Islet of Langerhans (tissue), 1 donor: ENCODE measurements at regions not wholly inside any gene's neighbourhood (a gene's known extent, or its start where the extent isn't known, plus 50 kb on each side); places are given as distances from the start of the nearest gene placed in this dataset.
"Not testable (repeated sequence)": the region's sequence is repeated elsewhere in the genome, so short reads cannot be mapped to it uniquely, and the experiment has no call there.

Experiments used
- FAIRE-seq: peaks from one replicate; lab custom pipeline; 2011; peaks lifted over from hg19 to GRCh38; lab: Jason Lieb, UNC

DNA sequence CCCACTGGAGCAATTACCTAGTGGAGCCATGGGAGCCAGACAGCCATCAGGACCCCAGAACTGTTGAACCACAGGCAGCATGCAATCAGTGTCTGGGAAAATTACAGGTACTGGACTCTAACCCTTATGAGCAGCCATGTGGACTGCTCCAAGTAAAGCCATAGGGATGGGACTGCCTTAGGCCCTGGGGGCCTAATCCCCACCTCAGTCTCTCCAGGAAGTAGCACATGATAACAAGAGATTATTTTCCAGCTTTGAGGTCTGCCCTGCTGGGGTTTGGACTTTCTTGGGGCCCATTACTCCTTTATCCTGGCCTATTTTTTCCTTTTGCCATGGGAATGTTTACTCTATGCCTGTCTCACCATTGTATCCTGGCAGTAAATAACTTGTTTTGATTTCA is 226.8 kb downstream of the AEBP2 start:
- no peak for FAIRE-seq

DNA sequence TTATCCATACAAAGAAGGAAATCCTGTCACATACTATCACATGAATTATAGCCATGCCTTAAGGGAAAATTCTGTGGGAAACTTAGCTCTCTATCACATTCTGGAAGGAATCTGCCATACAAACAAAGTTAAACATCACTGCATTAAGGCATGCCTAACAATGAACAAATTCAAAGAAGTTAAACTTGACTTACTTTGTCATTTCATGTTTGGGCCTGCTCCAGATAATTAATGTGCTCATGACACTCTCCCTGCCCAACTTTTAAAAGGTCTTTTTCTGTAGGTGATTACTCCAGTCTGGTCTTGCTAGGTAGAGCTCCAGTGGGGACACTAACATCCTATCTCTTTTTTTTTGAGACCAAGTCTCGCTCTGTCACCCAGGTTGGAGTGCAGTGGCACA is 230.5 kb downstream of the AEBP2 start:
- no peak for FAIRE-seq

DNA sequence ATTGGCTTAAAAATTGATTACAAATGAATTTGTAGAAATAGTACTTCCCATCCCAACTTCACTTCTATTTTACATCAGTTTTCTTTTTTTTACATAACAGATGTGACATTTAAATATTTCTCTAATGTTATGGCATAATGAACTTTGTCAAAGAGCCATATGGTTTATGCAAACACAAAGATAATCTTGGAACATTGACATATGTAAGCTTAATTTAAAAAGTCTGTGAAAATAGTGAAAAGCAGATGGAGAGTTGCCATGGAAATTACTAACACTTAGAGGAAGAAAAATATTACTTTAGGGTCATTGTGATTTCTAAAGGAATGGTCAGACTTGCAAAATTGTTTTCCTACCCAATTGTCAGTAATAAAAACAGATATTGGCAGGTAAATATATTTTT is 232.4 kb downstream of the AEBP2 start:
- FAIRE-seq: no peak

GRCh38 chr12:19674437-19674836 is 235.1 kb downstream of the AEBP2 start:
- FAIRE-seq: no peak

GRCh38 chr12:19675361-19675760 is 236.1 kb downstream of the AEBP2 start:
- no peak for FAIRE-seq

GRCh38 chr12:19678501-19678900 is 239.2 kb downstream of the AEBP2 start:
- FAIRE-seq: not testable (repeated sequence)

DNA sequence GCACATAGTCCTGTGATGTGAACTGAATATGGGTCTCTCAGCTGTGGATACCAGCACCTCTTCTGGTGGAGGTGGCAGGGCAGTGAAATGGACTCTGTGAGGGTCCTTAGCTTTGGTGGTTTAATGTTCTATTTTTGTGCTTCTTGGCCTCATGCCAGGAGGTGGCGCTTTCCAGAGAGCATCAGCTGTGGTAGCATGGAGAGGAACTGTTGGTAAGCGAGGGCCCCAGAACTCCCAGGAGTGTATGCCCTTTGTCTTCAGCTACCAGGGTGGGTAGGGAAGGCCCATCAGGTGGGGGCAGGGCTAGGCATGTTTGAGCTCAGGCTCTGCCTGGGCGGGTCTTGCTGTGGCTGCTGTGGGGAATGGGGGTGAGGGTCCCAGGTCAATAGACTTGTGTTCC is 241.7 kb downstream of the AEBP2 start:
- FAIRE-seq: no peak

GRCh38 chr12:19683178-19683927 is 244.1 kb downstream of the AEBP2 start:
- FAIRE-seq: no peak

DNA sequence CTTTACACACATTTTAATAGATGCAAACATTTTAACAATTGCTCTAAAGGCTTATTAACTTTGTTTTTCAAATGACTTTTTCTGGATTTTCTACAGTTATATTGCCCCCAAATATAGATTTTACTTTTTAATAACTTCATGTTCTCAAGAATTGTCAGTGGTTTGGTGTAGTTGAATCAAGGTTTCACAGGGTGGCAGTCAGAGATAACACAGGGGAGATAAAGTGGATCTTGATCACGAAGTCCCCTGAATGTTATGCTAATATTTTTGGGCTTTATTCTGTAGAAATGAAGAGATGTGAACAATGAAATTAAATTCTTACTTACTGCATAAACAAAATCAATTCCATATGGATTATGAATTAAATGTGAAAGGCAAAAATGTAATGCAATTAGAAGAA is 248.1 kb downstream of the AEBP2 start:
- FAIRE-seq: no peak

DNA sequence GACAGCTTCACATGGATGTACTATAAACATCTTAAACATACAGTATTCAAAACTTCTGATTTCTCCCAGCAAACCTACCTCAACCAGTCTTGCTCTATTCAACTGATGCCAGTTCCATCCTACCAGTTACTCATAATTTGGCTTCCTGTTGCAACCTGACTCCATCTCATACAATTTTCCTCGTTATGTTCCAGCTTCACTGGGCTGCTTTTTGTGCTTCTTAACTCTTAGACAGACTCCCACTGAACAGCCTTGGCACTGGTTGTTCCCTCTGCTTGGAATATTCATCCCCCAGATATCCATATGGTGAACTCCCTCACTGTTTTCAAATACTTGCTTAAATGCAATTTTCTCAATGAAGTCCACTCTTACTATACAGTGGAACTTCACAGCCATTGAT is 249.2 kb downstream of the AEBP2 start:
- no peak for FAIRE-seq

- FAIRE-seq: no peak
Measured at GRCh38 chr12:19689226-19689625, 249.9 kb downstream of the AEBP2 start.

- no peak for FAIRE-seq
Measured at GRCh38 chr12:19689801-19690472, 250.6 kb downstream of the AEBP2 start.

DNA sequence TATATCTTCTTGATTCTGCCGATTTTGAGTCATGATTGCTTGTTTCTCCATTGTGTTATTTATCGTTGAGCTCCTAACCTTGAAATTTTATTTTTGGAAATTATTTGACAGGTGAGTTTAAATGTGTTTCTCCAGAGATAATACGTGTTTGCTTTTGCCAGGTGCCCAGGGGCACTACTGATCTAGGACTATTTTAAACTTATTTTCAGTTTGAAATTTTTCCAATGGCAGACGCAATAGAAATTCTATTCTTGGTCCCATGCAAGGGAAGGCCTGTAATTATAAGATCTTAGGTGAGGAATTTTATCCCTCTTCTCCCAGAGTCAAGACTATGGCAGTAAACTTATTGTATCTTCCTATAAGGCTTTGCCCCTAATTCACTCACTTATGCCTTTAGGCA is 252.8 kb downstream of the AEBP2 start:
- no peak for FAIRE-seq

DNA sequence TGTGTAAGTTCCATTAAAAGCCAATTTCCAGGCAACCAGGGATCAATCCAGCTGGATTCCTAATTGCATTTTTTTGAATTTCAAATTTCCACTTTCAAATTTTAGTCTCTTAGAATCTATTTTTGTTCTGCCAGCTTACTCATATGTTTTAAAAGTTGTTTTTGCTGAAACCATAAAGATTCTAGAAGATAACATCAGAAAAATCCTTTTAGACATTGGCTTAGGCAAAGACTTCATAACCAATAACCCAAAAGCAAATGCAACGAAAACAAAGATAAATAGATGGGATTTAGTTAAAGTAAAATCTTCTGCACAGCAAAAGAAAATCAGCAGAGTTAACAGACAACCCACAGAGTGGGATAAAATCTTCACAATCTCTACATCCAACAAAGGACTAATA is 253.3 kb downstream of the AEBP2 start:
- no peak for FAIRE-seq

GRCh38 chr12:19694627-19695026 is 255.3 kb downstream of the AEBP2 start:
- FAIRE-seq: no peak

DNA sequence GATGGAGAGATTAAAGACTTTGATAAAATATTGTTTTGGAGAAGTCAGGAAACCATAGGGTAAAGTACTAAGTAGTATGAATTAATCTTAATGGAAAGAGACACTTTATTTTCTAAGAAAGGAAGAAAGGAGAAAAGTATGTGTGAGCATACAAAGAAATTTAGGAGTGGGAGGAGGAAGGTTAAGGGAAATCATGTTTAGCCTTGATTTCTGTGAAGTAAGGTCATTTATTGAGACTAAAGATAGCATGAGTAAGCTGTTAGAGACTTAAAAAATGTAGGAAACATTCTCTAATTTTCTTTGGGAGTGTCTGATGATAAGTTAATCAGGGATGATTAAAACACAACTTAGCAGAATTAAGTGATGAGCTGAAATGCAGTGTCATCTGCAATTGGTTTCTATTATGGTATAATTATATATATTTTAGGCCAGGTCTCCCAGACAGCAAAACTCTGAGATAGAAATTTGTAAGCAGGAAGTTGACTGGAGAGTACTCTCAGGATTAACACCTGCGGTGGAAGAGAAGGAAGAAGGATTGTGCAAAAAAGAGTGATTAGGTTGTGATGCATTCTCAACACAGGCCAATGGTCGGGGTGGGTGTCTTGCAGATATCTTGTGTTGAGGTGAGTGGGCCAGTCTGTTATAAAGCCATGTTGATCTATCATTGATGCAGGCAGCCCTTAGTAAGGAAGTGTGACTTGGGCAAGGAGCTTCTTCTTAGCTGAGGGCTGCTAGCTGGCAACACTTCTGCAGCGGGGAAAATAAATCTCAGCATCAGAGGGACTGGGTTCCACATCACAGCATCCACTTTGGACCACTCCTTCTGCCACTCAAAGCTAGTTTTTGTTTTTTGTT is 256.2 kb downstream of the AEBP2 start:
- FAIRE-seq: no peak

- FAIRE-seq: no peak
Measured at GRCh38 chr12:19700969-19701368, 261.7 kb downstream of the AEBP2 start.

GRCh38 chr12:19704966-19705365 is 265.7 kb downstream of the AEBP2 start:
- no peak for FAIRE-seq

DNA sequence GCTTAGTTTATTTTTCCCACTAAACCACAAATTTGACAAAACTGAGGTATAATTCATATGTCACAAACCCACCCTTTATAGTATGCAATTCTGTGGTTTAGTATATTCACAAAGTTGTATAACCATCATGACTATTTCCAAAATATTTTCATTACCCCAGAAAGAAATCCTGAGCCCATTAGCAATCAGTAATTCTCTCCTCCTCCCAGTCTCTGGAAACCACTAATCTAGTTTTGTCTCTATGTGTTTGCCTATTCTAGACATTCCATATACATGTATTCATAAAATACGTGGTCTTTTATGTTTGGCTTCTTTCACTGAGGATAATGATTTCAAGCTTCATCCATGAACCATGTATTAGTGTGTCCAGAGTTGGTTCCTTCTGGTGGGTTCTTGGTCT is 267.6 kb downstream of the AEBP2 start:
- FAIRE-seq: no peak

DNA sequence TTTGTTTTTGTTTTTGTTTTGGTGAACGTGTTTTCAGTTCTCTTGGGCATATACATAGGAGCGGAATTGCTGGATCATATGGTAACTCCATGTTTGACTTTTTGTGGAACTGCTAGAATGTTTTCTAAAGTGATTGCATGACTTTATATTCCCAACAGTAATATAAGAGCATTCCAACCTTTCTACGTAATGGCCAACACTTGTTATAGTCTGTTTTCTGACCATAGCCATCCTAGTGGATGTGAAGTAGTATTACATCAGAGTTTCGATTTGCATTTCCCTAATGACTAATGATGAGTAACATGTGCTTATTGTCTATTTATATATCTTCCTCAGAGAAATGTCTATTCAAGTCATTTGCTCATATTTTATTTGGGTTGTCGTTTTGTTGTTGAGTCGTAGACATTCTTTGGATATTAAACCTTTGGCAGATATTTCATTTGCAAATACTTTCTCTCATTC is 268.7 kb downstream of the AEBP2 start:
- FAIRE-seq: no peak

DNA sequence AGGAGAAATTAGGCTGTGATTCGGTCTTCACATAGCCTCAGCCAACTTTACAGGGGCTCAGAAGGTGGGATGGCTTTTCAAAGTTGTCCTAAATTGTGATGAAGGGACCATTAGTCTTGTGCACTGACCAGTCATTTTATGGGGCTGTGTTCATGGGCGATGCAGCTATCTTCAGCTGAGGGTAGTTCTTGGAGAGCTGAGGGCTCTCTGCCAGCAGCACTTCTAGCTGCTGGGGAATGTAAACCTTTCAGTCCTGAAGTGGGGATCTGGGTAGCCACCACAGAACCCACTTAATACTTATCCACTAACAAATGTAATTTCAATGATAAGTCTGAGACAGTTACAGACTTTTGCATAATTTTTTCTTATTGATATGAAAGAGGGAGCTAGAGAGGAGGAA is 270.6 kb downstream of the AEBP2 start:
- FAIRE-seq: no peak

DNA sequence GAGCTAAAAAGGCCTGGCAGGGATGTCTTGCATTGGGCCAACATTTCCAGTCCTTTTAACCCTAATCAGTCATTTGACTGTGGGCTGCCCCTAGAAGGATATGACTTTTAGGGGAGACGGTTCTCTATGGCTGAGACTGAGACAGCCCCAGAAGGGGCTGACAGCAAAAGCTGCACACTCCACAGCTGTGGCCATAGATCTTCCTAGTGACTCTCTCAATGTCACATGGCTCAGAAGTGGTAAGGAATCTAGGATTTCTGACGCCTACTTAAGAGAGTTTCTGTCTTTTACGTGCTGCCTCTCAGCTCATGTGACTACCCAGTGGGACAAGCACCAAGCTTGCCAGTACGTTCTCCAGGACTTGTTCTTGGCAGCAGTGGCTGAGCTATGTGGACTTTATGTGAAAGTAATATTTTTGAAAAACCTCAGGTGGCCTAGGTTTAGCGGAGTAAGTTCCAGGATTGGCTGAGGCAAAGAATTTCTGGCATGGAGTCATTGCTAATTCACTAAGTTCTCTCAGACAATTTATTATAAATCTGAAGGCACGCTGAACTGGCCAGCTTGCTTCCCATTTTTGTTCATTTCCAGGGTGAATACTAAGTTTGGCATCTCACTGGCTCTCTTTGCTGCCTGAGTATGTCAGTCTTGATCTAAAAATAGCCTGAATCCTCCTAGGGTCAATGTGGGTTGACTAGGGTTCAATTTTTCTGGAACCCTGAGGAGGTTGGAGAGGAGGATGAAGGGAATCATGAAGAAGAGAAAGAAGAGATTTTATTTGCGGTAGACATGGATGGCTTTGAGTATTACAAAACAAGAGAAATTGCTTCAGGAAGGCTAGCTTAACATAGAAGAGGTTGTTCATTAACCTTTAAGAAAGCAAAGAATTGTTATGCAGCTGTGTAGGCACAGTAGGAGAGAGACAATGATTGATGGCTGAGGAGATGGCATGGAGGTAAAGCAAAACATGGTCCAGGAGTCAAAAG is 271.8 kb downstream of the AEBP2 start:
- no peak for FAIRE-seq
